ENCODE measurements at regions not wholly inside any gene's neighbourhood (a gene's known extent, or its start where the extent isn't known, plus 50 kb on each side); places are given as distances from the start of the nearest gene placed in this dataset.

GRCh38 chr7:155209478-155210319 is 88.0 kb upstream of the INSIG1 start:
- DNase-seq (ENCODE audit: low read depth), result no peak
- no peak overlapping the region for H3K4me3 ChIP-seq (ENCODE audit: low read depth, low read length)
- TF ChIP-seq CTCF (IDR thresholded peaks at IDR 0.05; ENCODE audit: insufficient read depth, low read depth, low read length, missing control alignments), result no peak

GRCh38 chr7:155210356-155210755 is 87.3 kb upstream of the INSIG1 start:
- no peak for TF ChIP-seq CTCF (IDR thresholded peaks at IDR 0.05; ENCODE audit: insufficient read depth, low read depth, low read length, missing control alignments)
- no peak overlapping the region for H3K4me3 ChIP-seq (ENCODE audit: low read depth, low read length)
- DNase-seq (ENCODE audit: low read depth), result no peak

GRCh38 chr7:155211173-155211572 is 86.5 kb upstream of the INSIG1 start:
- TF ChIP-seq CTCF (IDR thresholded peaks at IDR 0.05; ENCODE audit: insufficient read depth, low read depth, low read length, missing control alignments), result no peak
- no peak for DNase-seq (ENCODE audit: low read depth)
- H3K4me3 ChIP-seq (ENCODE audit: low read depth, low read length), result no peak overlapping the region

- TF ChIP-seq CTCF (IDR thresholded peaks at IDR 0.05; ENCODE audit: insufficient read depth, low read depth, low read length, missing control alignments), result no peak
- no peak overlapping the region for H3K4me3 ChIP-seq (ENCODE audit: low read depth, low read length)
- DNase-seq (ENCODE audit: low read depth), result no peak
These were observed 85.9 kb upstream of the INSIG1 start for GRCh38 chr7:155211761-155212160.

- no peak for DNase-seq (ENCODE audit: low read depth)
These were observed 85.2 kb upstream of the INSIG1 start for GRCh38 chr7:155212301-155213015.

GRCh38 chr7:155213385-155213784 is 84.3 kb upstream of the INSIG1 start:
- DNase-seq (ENCODE audit: low read depth), result no peak
- no peak for TF ChIP-seq CTCF (IDR thresholded peaks at IDR 0.05; ENCODE audit: insufficient read depth, low read depth, low read length, missing control alignments)
- no peak overlapping the region for H3K4me3 ChIP-seq (ENCODE audit: low read depth, low read length)

More at GRCh38 chr7:155212301-155213015, 85.2 kb upstream of the INSIG1 start:
- no peak for TF ChIP-seq CTCF (IDR thresholded peaks at IDR 0.05; ENCODE audit: insufficient read depth, low read depth, low read length, missing control alignments)
- H3K4me3 ChIP-seq (ENCODE audit: low read depth, low read length), result no peak overlapping the region

All from GM12865 (cell line).